ENCODE measurements at regions not wholly inside any gene's neighbourhood (a gene's known extent, or its start where the extent isn't known, plus 50 kb on each side); places are given as distances from the start of the nearest gene placed in this dataset.

- peak in 1 of 2 donors; percentile 27 for DNase-seq
These were observed 56.7 kb upstream of the HGFAC start for GRCh38 chr4:3384771-3385710.

GRCh38 chr4:3385711-3386420 lies 55.9 kb upstream of the HGFAC start:
- no peak for DNase-seq

GRCh38 chr4:3386526-3386925 lies 55.2 kb upstream of the HGFAC start:
- DNase-seq: no peak

GRCh38 chr4:3387154-3387942 lies 54.4 kb upstream of the HGFAC start:
- DNase-seq: no peak

GRCh38 chr4:3387943-3388361 lies 53.8 kb upstream of the HGFAC start:
- peak in 1 of 2 donors; percentile 21 for DNase-seq

GRCh38 chr4:3388471-3389232 lies 53.1 kb upstream of the HGFAC start:
- no peak for DNase-seq

GRCh38 chr4:3389233-3390215 lies 52.2 kb upstream of the HGFAC start:
- DNase-seq: no peak

- no peak for DNase-seq
These were observed 51.4 kb upstream of the HGFAC start for GRCh38 chr4:3390288-3390811.

- DNase-seq: no peak
These were observed 50.3 kb upstream of the HGFAC start for GRCh38 chr4:3391422-3391821.

All from CD4-positive, alpha-beta T cell treated with Interferon alpha-2 for 1 hour (primary cell).